Tibial nerve (tissue), 4 donors: ENCODE measurements at regions not wholly inside any gene's neighbourhood (a gene's known extent, or its start where the extent isn't known, plus 50 kb on each side); places are given as distances from the start of the nearest gene placed in this dataset.
A peak's percentile ranks its signal among the peaks of the same experiment; 100 is the strongest.

Experiments used
- DNase-seq, 2 donors: peaks; one replicate each; pipeline ENCODE4 v3.0.0-alpha.2; 2019; ENCODE audit warnings: low spot score in 2 of 2
- H3K27ac ChIP-seq, 4 donors: fragments of 200-600 bp; sonication (generic) in 3 of 4; one replicate each; pipeline ENCODE4 v1.5.1; 2017 to 2019; ENCODE audit warnings: mild to moderate bottlenecking in 1 of 4
- H3K27me3 ChIP-seq, 2 donors: fragments of 200-600 bp; sonication (generic) in 1 of 2; one replicate each; pipeline versions ENCODE4 v1.5.1 to v1.6.0; 2017 to 2019
- H3K36me3 ChIP-seq, 3 donors: fragments of 200-600 bp; sonication (generic); one replicate each; pipeline ENCODE4 v1.5.1; 2018 to 2019
- H3K4me1 ChIP-seq, 4 donors: fragments of 200-600 bp; sonication (generic) in 3 of 4; one replicate each; pipeline ENCODE4 v1.5.1; 2017 to 2019
- H3K4me3 ChIP-seq, 4 donors: fragments of 200-600 bp; sonication (generic) in 3 of 4; one replicate each; pipeline ENCODE4 v1.5.1; 2017 to 2019; ENCODE audit warnings: mild to moderate bottlenecking in 1 of 4, moderate library complexity in 1 of 4
- H3K9me3 ChIP-seq, 4 donors: fragments of 200-600 bp; sonication (generic) in 3 of 4; one replicate each; pipeline ENCODE4 v1.5.1; 2017 to 2019
- CTCF ChIP-seq, 5 experiments: fragments of 200-600 bp in 3 of 5; fragments of 450-650 bp in 2 of 5; sonication (generic) in 3 of 5; IDR thresholded peaks; one replicate each; pipeline ENCODE4 v1.5.1; 2016 to 2019; ENCODE audit warnings: antibody characterized with exemption in 5 of 5, mild to moderate bottlenecking in 3 of 5, moderate library complexity in 2 of 5
- EP300 ChIP-seq, 2 donors: sonication (generic); formaldehyde crosslinking; IDR thresholded peaks; one replicate each; pipeline ENCODE4 v1.6.1; 2017; ENCODE audit warnings: antibody characterized with exemption in 2 of 2, mild to moderate bottlenecking in 1 of 2
- POLR2A ChIP-seq, 2 donors: fragments of 450-650 bp; IDR thresholded peaks; one replicate each; pipeline ENCODE4 v1.6.1; 2017; ENCODE audit warnings: antibody characterized with exemption in 2 of 2, mild to moderate bottlenecking in 2 of 2, moderate library complexity in 2 of 2
- WGBS, 2 donors: methylation state at CpG; one replicate each; pipeline ENCODE4 v1.1.5; 2018; 5-methylcytosine and 5-hydroxymethylcytosine counted together

- DNase-seq = no peak
- no peak overlapping the region for H3K4me3 ChIP-seq
- TF ChIP-seq CTCF (IDR thresholded peaks at IDR 0.05) (no peak), EP300 (IDR thresholded peaks at IDR 0.05) (no peak), POLR2A (IDR thresholded peaks at IDR 0.05) (no peak)
- WGBS, 2 donors = 48 to 49% methylated on average over 3 of the region's 3 CpGs
- no peaks in the 10 kb centered on the region for H3K36me3 ChIP-seq
- H3K9me3 ChIP-seq = no peaks in the 10 kb centered on the region
- no peaks in the 10 kb centered on the region for H3K27me3 ChIP-seq
- H3K27ac ChIP-seq = no peak overlapping the region
- H3K4me1 ChIP-seq = no peaks in the 10 kb centered on the region
Observed at GRCh38 chr1:216961516-216961915, 238.3 kb upstream of the ESRRG start.

- H3K27me3 ChIP-seq = no peaks in the 10 kb centered on the region
- no peaks in the 10 kb centered on the region for H3K36me3 ChIP-seq
- no peak overlapping the region for H3K27ac ChIP-seq
- TF ChIP-seq EP300 (IDR thresholded peaks at IDR 0.05) (no peak), CTCF (IDR thresholded peaks at IDR 0.05) (no peak), POLR2A (IDR thresholded peaks at IDR 0.05) (no peak)
- H3K4me1 ChIP-seq = no peaks in the 10 kb centered on the region
- peaks cover 0 to 3% (median 0%) of the 10 kb centered on the region in 4 donors for H3K9me3 ChIP-seq
- no peak for DNase-seq
- no peak overlapping the region for H3K4me3 ChIP-seq
Observed at GRCh38 chr1:216960716-216961115, 237.5 kb upstream of the ESRRG start.

GRCh38 chr1:216958569-216958968 lies 235.3 kb upstream of the ESRRG start:
- no peak for TF ChIP-seq POLR2A (IDR thresholded peaks at IDR 0.05)
- no peak for TF ChIP-seq EP300 (IDR thresholded peaks at IDR 0.05)
- no peaks in the 10 kb centered on the region for H3K27me3 ChIP-seq
- H3K27ac ChIP-seq = no peak overlapping the region
- no peak for DNase-seq
- H3K4me3 ChIP-seq = no peak overlapping the region
- WGBS, 2 donors = 72 to 89% methylated on average over 4 of the region's 4 CpGs
- H3K4me1 ChIP-seq = no peaks in the 10 kb centered on the region
- peaks cover 0 to 3% (median 0%) of the 10 kb centered on the region in 4 donors for H3K9me3 ChIP-seq
- H3K36me3 ChIP-seq = no peaks in the 10 kb centered on the region

GRCh38 chr1:216953495-216953894 lies 230.3 kb upstream of the ESRRG start:
- WGBS, 2 donors = 88 to 94% methylated on average over 2 of the region's 2 CpGs
- TF ChIP-seq POLR2A (IDR thresholded peaks at IDR 0.05) (no peak), EP300 (IDR thresholded peaks at IDR 0.05) (no peak), CTCF (IDR thresholded peaks at IDR 0.05) (no peak)
- Histone ChIP-seq H3K27ac (no peak overlapping the region), H3K36me3 (no peaks in the 10 kb centered on the region), H3K4me3 (no peak overlapping the region), H3K4me1 (no peaks in the 10 kb centered on the region), H3K9me3 (peaks cover 0 to 3% (median 0%) of the 10 kb centered on the region in 4 donors), H3K27me3 (no peaks in the 10 kb centered on the region)
- no peak for DNase-seq

GRCh38 chr1:216952864-216953263 lies 229.6 kb upstream of the ESRRG start:
- Histone ChIP-seq H3K27ac (no peak overlapping the region), H3K36me3 (no peaks in the 10 kb centered on the region), H3K4me3 (no peak overlapping the region), H3K9me3 (peaks cover 0 to 3% (median 0%) of the 10 kb centered on the region in 4 donors), H3K4me1 (no peaks in the 10 kb centered on the region), H3K27me3 (no peaks in the 10 kb centered on the region)
- no peak for DNase-seq
- TF ChIP-seq EP300 (IDR thresholded peaks at IDR 0.05) (no peak), POLR2A (IDR thresholded peaks at IDR 0.05) (no peak), CTCF (IDR thresholded peaks at IDR 0.05) (no peak)
- 60 to 65% methylated on average over 6 of the region's 6 CpGs for WGBS, 2 donors

GRCh38 chr1:216945538-216946080 lies 222.4 kb upstream of the ESRRG start:
- H3K9me3 ChIP-seq = no peaks in the 10 kb centered on the region
- 34 to 40% methylated on average over 2 of the region's 2 CpGs for WGBS, 2 donors

More at GRCh38 chr1:216945538-216946080, 222.4 kb upstream of the ESRRG start:
- DNase-seq = no peak
- Histone ChIP-seq H3K4me3 (no peak overlapping the region), H3K27ac (peak overlapping the region in 1 of 4 donors; percentile 7), H3K4me1 (no peaks in the 10 kb centered on the region), H3K27me3 (no peaks in the 10 kb centered on the region), H3K36me3 (no peaks in the 10 kb centered on the region)
- TF ChIP-seq CTCF (IDR thresholded peaks at IDR 0.05) (no peak), POLR2A (IDR thresholded peaks at IDR 0.05) (no peak), EP300 (IDR thresholded peaks at IDR 0.05) (no peak)
